ENCODE measurements at regions not wholly inside any gene's neighbourhood (a gene's known extent, or its start where the extent isn't known, plus 50 kb on each side); places are given as distances from the start of the nearest gene placed in this dataset.
"Not testable (repeated sequence)": the region's sequence is repeated elsewhere in the genome, so short reads cannot be mapped to it uniquely, and the experiment has no call there.

DNA sequence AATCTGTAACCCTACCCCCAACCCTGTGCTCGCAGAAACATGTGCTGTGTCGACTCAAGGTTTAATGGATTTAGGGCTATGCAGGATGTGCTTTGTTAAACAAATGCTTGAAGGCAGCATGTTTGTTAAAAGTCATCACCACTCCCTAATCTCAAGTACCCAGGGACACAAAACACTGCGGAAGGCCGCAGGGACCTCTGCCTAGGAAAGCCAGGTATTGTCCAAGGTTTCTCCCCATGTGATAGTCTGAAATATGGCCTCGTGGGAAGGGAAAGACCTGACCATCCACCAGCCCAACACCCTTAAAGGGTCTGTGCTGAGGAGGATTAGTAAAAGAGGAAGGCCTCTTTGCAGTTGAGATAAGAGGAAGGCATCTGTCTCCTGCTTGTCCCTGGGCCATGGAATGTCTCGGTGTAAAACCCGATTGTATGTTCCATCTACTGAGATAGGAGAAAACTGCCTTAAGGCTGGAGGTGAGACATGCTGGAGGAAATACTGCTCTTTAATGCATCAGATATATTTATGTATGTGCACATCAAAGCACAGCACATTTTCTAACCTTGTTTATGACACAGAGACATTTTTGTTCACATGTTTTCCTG is 94.4 kb downstream of the LSM3 start:
- DNase-seq (ENCODE audit: low read depth) = not testable (repeated sequence)

DNA sequence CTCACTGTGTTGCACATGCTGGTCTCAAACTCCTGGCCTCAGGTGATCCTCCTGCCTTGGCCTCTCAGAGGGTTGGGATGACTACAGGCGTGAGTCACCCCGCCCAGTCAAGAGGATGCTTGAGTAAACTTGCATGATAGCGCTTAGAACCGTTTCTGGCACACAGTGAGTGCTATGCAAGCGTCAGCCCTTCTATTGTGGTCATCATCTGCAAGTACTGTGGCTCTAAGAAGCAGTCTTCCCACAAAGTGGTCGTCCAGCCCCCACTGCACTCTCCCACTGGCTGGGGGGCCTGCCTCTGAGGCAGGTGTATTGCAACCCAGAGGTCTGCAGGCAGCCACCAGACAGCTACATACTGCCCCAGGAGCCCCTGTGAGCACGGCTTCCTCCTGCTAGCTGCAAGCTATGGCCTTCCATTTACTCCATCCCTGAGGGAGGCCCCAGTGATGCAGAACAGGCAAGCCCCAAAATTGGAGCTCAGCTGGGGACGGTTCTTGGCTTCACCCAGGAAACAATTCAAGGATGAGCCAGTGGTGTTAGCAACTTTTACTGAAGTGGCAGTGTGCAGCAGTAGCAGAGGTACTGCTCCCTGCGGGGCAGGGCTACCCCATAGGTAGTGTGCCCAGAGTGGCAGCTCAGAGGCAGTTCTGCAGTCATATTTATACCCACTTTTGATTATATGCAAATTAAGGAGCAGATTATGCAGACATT is 95.4 kb downstream of the LSM3 start:
- peak; percentile 23 for DNase-seq (ENCODE audit: low read depth)

DNA sequence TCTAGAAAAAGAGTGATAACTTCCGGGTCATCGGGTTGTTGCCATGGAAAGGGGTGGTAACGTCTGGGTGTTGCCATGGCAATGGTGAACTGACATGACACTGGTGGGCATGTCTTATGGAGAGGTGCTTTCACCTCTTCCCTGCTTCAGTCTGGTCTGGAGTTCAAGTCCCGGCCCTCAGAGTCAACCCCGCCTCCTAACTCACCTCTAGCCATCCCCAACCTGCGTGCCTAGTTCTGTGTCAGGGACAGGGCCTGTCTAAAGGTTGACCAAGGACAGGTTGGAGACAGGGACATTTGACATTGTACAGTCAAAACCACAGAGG is 96.0 kb downstream of the LSM3 start:
- no peak for DNase-seq (ENCODE audit: low read depth)

DNA sequence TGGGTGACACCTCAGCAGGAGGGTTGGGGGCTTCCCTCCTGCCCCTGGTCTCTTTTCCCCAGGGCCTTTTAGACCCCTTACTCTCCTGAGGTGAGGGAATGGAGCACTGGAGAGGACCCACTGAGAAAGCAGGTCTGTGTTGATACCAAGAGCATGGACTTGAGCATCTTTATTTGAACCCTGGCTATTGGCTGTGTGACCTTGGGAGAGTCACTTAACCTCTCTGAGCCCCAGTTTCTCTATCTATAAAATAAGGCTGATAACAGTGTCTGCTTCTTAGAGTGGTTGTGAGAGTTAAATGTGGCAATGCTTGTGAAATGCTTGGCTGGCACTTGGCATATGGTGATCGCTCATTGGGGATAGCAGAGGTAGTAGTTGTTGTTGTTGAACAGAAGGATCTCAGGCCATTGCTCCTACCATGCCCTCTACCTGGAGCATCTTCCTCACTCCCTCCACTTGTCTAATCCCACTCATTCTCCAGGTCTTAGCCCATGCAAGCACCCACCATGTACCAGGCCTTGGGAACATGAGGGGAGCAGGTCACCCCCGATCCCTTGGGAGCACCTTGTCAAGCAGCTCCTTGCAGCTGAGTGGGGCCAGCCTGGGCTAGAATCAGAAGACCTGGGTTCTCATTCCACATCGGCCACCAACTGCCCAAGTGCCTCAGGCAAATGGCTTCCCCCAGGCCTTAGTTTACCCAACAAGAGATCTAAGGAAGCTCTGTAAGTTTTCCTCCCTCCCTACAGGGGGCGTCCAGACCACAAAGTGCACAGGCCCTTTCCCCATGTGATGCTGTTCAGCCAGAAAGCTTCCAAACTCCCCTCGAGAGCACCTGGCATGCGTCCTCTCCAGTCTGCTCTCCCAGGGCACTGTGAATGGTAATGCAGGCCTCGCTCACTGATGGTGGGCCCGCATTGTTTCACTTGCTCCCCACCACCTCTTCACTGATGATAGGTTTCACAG is 96.7 kb downstream of the LSM3 start:
- DNase-seq (ENCODE audit: low read depth) = no peak

DNA sequence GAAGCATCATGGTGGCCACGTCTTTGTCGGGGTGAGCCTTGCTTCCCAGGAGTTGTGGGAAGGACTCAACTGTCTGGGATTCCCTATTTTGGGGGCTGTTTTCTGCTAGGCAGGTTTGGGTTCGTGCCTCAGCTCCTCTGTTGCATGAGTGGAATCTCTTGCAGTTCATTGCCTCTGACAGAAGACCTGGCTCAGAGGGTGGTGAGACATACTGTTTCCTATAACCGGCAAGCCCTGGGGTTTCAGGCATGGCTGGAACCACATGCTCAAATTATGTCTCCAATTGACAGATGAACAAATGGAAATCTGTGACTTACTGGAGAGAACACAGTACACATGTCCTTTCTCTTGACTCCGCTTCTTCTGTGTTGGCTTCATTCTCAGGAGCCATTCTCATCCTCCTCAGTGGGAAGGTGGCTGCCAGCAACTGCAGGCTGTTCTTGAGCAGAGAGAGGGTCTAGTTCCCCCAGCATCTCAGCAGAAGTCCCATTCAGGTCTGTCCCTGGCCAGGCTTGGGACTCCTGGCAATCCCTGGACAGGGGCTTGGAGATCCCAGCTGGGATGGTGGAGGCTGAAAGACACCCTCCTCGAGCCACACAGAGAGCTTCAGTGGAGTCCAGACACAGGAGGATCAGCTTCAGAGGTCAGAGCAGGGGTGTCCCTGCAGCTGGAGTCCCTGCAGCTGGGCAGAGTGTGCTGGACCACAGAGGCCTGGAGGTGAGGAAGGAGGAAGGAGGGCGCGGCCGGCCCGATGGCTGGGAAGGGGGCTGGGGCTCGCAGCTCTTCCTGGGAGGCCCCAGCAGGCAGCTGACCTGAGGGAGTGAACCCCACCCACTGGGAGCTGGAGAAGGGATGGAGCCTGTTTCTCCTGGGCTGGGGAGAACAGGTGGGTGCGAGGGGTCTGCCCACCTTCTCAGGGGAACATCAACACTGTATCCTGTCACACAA is 97.6 kb downstream of the LSM3 start:
- no peak for DNase-seq (ENCODE audit: low read depth)

DNA sequence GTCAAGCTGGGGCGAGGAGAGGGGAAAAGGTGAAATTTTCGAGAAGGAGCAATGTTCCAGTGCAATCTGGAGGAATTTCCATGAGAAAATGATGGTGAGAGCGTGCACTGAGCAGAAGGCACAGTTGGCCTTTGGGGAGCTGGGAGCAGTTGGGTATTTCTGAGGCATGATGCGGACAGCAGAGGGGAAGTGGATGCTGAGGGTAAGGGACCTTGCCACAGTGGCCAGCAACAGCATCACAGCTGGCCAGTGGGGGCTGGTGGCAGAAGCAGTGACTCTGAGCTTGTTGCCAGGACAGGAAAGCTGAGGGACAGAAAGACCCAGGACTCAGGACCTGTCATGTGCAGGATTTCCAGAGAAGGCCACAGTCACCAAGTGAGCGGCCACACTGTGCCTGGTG is 98.9 kb downstream of the LSM3 start:
- no peak for DNase-seq (ENCODE audit: low read depth)

DNA sequence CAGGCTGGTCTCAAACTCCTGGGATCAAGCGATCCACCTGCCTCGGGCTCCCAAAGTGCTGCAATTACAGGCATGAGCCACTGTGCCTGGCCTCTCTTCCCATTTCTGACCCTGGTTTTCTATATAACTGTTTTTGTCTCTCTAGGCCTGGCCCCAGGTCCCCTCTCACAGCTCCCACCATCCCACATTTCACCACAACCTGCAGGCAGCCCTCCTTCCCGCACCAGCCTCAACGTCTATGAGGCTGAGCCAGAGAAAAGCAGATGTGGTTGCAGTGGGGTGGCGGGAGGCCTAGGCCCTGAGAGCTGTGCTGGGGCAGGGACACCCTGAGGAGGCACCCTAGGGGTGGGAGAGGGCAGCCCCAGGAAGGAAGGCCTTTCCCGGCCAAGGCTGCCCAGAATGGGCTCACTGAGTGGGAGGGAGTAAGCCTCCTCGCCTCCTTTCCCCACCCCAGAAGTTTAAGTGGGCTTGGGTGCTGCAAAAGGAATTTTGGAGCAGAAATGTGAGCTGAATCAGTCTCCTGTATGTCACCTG is 99.7 kb downstream of the LSM3 start:
- no peak for DNase-seq (ENCODE audit: low read depth)

DNA sequence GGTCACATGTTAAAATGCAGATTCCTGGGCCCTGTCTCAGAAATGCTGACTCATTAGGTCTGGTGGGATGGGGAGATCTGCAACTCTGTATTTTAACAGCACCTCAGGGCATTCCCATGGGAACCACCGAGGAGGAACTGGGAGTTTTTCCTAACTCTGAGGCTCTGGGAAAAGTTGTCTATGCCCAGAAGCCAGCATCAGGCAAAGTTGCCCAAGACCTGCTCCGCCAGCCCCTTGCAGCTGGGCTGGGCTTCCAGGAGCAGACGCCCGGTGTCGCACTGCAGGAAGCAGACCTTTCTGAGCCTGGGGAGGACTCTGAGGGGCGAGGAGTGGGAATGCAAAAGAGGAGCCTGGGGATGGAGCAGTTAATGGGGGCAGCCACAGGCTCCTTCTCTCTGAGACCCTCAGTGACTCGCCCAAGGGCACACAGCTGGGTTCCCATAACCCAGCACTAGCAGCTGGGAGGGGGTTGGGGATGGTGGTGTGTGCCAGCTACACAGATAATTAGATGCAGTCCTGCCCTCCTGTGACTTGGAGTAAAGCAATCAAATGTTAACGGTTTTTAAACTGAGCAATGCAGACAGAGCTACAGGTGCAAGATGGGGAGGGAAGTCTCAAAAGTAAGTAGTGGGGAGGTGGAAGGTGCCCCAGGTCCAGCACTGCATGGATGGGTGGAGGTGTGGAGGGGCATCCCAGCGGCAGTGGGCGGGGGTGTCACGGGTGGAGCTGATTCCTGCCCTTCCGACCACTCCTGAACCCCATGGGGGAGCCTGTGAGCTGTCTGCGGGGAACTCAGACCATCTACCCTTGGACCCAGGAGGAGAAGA is 100.4 kb downstream of the LSM3 start:
- DNase-seq (ENCODE audit: low read depth) = peak; percentile 48

DNA sequence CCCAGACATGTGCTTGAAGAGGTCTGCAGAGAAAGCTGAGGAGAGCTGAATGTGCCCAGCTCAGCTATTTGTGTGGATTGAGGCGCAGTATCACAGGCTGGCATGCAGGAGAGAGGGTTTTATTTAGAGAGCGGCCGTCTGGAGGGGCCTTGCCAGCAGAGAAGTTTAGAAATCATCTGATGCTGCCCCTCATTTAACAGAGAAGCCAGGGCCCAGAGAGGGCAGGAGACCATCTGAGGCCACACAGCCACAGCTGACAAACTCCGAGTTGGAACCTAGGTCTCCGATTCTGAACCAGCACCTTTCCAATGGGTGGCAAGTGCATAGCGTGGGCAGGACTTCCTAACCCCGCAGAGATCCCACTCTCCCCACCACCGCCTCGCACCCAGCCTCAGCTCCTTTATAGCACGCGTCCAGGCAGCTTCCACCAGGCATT is 101.0 kb downstream of the LSM3 start:
- no peak for DNase-seq (ENCODE audit: low read depth)

DNA sequence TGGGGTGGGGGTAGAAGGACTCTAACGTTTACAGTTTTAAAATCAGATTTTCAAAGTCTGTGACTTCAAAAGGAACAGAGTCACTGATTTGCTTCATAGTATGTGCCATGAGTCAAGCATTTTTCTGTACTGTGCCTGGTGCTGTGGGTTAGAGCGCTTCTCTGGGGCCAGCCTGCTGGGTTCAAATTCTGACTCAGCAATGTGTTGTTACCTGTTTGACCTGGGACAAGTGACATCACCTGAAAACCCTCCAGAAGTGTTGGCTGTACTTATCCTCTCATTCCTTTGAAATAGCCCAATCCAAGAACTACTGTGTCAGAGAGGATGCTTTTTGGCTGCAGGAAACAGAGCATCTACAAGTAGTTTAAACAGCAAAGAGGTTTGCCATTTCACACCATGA is 101.7 kb downstream of the LSM3 start:
- DNase-seq (ENCODE audit: low read depth) = no peak

DNA sequence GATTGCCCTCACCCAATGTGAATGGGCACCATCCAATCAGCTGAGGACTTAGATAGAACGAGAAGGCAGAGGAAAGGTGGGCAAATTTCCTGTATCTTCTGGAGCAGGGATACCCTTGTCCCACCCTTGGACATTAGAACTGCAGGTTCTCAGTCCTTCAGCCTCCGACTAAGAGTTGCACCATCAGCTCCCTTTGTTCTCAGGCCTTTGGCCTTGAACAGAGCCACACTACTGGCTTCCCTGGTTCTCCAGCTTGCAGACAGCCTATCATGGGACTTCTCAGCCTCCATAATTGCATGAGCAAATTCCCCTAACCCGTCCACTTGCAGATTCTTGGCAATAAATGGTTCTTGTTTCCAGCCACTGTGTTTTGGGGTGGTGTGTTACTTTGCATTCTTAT is 102.4 kb downstream of the LSM3 start:
- no peak for DNase-seq (ENCODE audit: low read depth)

DNA sequence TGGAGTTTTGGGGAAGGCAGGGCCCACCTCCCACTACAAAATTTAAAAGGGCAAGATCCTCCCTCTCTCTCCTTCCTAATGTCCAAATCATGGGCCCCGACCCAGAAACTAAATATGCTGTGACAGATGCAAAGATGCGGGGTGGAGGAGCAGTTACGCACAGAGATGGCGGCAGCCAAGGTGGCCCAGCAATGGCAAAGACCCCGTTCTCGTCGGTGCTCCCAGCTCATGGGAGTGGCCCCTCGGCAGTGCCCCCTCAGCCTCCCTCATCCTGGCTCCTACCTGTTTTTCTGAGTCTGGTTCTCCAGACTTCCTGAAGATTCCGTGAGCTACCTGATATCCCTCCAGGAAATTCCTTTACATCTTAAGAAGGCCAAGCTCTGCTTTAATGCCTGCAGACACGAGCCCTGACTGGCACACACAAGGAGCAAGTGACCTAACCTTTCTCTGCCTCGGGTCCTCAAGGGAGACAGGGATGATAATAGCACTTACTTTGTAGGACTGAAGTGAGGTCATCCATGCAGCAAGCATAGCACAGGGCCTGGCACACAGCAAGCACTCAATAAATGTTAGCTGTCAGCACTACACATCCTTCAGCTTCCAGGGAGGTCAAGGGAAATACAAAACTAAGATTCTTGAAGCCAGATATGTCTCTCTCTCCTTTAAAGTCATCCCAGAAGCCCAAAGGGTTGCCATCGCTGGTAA is 103.5 kb downstream of the LSM3 start:
- no peak for DNase-seq (ENCODE audit: low read depth)

DNA sequence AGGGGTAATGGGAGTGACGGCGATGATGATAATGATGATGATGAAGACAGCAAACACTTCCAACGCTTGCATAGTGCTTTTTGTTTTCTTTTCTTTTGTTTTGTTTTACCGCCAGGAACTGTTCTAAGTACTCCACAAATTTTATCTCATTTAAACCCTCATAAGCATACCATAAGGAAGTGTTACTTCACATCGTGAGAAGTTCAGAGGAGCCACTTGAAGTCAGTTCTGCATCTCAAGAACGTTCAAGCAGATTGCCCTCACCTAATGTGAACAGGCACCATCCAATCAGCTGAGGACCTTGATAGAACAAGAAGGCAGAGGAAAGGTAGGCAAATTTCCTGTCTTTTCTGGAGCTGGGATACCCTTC is 104.1 kb downstream of the LSM3 start:
- no peak for DNase-seq (ENCODE audit: low read depth)

DNA sequence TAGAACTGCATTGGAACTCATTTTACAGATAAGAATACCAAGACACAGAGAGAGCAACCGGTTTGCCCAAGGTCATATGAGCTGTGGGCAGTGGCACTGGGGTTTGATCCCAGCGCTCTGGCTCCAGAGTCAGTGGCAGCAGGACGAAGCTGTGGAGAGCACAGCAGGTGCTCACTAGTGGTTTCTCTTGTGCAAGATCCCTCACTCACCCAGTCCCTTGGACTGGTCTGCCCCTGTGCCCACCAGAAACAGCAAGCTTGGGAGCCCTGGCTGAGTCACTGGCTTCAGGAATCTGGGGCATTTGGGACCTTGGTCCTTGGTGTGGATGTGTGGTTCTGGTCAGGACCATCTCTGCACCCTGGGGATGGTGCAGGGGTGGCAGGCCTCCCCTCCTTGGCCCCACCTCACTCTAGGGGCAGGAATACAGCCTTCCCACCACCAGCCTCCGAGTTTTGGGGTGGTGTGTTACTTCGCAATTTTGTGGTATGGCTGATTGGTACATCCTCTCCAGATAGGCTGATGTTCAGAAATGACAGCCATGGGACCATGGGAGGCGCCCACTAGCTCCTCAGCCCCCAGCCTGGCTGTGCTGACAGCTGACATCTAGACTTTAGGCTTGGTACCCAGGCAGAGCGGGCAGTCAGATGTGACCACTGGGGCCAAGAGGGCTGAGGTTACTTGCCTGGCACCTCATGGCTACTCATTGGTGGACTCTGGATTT is 104.6 kb downstream of the LSM3 start:
- no peak for DNase-seq (ENCODE audit: low read depth)

DNA sequence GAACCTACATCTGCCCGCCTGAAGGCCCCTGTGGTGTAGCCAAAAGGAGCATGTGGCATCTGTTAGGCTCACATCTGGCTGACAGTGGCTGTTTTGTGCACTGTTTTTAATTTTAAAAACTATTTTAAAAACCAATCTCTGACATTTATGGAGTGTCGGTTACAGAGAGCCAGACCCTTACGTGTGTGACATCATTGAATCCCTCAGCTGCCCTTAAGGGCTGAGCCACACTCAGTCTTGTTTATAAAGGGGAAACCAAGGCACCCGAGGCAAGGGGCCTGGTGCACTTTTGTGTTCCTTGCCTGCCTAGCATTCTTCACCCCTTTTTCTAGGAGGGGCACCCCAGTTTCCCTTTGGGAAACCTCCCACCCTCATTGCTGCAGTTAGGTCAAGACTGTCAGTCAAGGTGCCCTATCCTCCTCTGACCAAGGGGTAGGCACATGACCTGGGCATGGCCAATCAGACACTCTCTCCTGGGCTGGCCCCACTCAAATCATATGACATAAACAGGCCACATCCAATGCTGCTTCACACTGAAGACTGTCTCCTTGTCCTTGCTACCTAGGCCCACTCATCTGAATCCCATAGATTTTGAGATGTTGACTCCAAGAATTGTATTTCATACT is 105.3 kb downstream of the LSM3 start:
- no peak for DNase-seq (ENCODE audit: low read depth)

DNA sequence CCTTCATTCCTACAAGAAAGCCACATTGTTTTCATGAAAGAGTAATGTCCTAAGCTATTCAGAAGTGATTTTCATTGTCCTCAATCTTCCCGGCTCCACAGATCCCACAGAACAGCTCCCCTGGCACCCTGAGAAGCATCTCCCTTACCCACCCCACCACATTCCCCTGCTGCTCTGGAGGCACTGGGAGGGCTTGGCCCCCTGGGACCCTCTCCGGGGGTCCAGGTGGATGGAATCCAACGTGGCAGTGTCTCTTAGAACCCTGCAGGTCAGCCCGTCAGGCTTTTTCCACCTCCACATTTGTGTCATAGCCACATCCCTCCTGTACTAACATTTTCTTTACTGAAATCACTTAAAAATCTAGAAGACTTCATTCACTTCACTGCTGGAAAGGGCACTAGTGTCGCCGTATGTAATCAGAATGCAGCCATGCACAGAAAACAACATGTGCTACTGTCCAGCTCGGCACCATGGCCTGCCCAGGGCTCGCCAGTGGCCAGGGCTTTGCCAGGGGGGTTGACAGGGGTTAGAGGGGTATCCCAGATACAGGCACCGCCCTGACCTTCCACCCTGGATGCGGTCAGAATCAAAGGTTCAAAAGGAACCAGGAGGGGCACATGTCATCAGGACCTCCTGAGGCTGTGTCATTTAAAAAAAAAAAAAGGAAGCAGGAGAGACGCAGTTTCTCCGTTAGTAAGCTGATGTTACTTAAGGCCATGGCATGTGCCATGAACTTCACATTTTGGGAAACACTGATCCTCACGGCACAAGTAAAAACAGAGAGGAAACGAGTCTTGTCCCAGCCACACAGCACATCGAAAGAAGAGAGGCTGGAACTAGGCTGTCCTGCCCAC is 106.3 kb downstream of the LSM3 start:
- DNase-seq (ENCODE audit: low read depth) = no peak

DNA sequence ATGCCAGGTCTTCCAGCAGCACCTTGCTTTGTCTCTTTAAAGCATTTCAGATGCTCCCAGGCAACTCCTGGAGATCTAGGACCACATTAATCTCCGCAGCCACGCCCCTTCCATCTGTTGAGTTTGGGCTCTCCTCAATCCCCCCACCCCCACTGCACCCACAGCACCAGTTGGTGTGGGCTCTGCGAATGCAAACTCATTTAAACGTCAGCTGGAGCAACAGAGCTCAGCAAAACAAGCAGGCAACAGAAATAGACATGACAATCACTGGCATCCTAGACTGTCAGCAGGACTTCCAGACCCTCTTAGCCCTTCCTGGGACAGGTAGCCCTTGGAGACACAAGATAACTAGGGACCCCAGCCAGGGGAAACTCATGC is 106.9 kb downstream of the LSM3 start:
- DNase-seq (ENCODE audit: low read depth) = no peak

DNA sequence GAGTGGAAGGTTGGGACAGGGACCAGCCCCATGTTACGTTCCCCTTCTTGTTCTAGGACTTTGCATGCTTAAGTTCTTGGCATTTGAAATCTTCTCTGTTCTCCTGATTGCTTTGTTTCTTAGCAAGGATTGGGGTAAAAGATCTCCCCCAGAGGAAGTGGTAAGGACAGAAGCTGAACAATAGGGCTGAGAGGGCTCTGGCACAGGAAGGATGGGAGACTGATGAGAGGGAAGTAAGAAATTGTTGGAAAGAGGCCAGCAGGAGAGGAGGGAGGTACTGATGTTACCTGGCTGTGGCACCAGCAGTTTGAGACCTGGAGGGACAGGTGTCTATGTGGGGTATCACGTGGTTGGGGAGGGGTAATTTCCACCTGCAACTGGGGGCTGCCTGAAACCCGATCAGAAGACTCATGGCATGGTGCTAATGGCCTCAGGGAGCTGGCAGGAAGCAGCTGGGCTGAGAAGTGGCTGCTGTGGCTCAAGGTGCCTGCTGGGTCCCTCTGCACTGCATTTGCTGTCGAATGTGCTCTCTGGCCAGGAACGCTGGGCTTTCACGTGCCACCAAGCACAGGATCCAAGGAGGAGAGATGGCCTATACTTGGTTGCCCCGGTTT is 108.4 kb downstream of the LSM3 start:
- DNase-seq (ENCODE audit: low read depth) = no peak
